GM12878 (cell line): ENCODE measurements at regions not wholly inside any gene's neighbourhood (a gene's known extent, or its start where the extent isn't known, plus 50 kb on each side); places are given as distances from the start of the nearest gene placed in this dataset.

Experiments used
- CTCF ChIP-seq, 3 experiments: IDR thresholded peaks in 2 of 3; conservative IDR thresholded peaks in 1 of 3; 2 replicates each; pipeline ENCODE4 v1.5.1; 2011; ENCODE audit warnings: low read depth in 3 of 3, low read length in 3 of 3, mild to moderate bottlenecking in 3 of 3, control low read depth in 2 of 3, moderate library complexity in 2 of 3, inconsistent platforms in 1 of 3, mixed read lengths in 1 of 3; ENCODE audit not compliant: control insufficient read depth in 2 of 3, insufficient read depth in 1 of 3; ENCODE audit errors: extremely low read depth in 1 of 3
- EP300 ChIP-seq, 2 experiments: fragments of 150-350 bp in 1 of 2; IDR thresholded peaks; 2 replicates each; pipeline ENCODE4 v1.6.1; 2011 to 2012; ENCODE audit warnings: low read depth in 2 of 2, low read length in 2 of 2, borderline replicate concordance in 1 of 2, improper control_type of control experiment in 1 of 2, inconsistent platforms in 1 of 2; ENCODE audit not compliant: control insufficient read depth in 1 of 2
- JUNB ChIP-seq: IDR thresholded peaks from 2 replicates; pipeline ENCODE4 v1.6.1; 2016; ENCODE audit warnings: antibody characterized with exemption, mild to moderate bottlenecking
- POLR2A ChIP-seq: IDR thresholded peaks from 2 replicates; pipeline ENCODE4 v1.6.1; 2011; ENCODE audit warnings: low read depth, mild to moderate bottlenecking, low read length
- TCF12 ChIP-seq: IDR thresholded peaks from 2 replicates; pipeline ENCODE4 v1.6.1; 2011; ENCODE audit warnings: low read depth, mild to moderate bottlenecking, low read length
- ZNF274 ChIP-seq: IDR thresholded peaks from one replicate; pipeline ENCODE4 v1.8.0; 2011; ENCODE audit not compliant: insufficient read length, insufficient read depth
- TF ChIP-seq, protein P1 (sequence below): fragments of 450-650 bp; IDR thresholded peaks from 2 replicates; pipeline ENCODE4 v1.6.1; 2017; ENCODE audit warnings: mild to moderate bottlenecking, low read depth, inconsistent platforms; ENCODE audit not compliant: poor library complexity, severe bottlenecking

DNA sequence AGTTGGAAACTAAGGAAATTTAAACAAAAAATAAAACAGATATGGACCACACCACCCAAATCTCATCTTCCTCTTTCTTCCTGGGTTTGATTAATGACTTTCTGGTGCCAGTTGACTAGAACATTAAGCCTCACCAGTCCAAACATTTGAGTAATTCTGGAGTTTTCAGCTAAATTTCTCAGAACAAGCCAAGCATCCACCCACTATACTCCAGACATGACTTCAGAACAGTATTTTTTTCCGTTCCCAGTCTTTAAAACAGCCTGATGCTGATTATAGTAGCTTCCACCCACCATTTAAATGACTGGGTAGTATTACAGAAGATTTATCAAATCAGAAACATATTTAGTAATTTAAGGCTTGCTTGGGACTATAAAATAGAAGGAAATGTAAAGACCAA, 230.9 kb upstream of the UBASH3B start:
- TF ChIP-seq POLR2A (no peak), CTCF (IDR thresholded peaks at IDR 0.05 in 2 of 3, conservative IDR thresholded peaks at IDR 0.05 in 1 of 3; ENCODE audit: control insufficient read depth in 2 of 3, extremely low read depth in 1 of 3, insufficient read depth in 1 of 3, low read depth in 3 of 3, low read length in 3 of 3) (no peak), TCF12 (no peak), ZNF274 (no peak), EP300 (IDR thresholded peaks at IDR 0.05; ENCODE audit: borderline replicate concordance in 1 of 2, control insufficient read depth in 1 of 2, low read depth in 2 of 2, low read length in 2 of 2) (no peak), JUNB (no peak)
- TF ChIP-seq, protein P1, sequence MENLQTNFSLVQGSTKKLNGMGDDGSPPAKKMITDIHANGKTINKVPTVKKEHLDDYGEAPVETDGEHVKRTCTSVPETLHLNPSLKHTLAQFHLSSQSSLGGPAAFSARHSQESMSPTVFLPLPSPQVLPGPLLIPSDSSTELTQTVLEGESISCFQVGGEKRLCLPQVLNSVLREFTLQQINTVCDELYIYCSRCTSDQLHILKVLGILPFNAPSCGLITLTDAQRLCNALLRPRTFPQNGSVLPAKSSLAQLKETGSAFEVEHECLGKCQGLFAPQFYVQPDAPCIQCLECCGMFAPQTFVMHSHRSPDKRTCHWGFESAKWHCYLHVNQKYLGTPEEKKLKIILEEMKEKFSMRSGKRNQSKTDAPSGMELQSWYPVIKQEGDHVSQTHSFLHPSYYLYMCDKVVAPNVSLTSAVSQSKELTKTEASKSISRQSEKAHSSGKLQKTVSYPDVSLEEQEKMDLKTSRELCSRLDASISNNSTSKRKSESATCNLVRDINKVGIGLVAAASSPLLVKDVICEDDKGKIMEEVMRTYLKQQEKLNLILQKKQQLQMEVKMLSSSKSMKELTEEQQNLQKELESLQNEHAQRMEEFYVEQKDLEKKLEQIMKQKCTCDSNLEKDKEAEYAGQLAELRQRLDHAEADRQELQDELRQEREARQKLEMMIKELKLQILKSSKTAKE: no peak
